ENCODE measurements at regions not wholly inside any gene's neighbourhood (a gene's known extent, or its start where the extent isn't known, plus 50 kb on each side); places are given as distances from the start of the nearest gene placed in this dataset.
A peak's percentile ranks its signal among the peaks of the same experiment; 100 is the strongest.

DNA sequence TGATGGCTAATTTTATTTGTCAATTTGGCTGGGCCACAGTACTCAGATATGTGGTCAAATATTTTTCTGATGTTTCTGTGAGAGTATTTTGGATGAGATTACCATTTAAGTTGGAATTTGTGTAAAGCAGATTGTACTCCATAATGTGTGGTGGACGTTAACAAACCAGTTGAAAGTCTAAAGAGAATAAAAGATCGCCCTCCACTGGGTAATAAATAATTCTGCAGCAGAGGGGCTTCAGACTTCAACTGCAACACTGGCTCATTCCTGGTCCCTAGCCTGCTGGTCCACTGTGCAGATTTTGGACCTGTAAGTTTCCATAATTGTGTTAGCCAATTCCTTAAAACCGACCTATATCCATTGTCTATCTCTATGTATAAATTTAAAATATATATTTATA is 540.3 kb downstream of the PCDH18 start:
- no peak overlapping the region for H3K4me3 ChIP-seq (ENCODE audit: low read length)
- DNase-seq (ENCODE audit: low read depth): no peak
- TF ChIP-seq, protein P1, sequence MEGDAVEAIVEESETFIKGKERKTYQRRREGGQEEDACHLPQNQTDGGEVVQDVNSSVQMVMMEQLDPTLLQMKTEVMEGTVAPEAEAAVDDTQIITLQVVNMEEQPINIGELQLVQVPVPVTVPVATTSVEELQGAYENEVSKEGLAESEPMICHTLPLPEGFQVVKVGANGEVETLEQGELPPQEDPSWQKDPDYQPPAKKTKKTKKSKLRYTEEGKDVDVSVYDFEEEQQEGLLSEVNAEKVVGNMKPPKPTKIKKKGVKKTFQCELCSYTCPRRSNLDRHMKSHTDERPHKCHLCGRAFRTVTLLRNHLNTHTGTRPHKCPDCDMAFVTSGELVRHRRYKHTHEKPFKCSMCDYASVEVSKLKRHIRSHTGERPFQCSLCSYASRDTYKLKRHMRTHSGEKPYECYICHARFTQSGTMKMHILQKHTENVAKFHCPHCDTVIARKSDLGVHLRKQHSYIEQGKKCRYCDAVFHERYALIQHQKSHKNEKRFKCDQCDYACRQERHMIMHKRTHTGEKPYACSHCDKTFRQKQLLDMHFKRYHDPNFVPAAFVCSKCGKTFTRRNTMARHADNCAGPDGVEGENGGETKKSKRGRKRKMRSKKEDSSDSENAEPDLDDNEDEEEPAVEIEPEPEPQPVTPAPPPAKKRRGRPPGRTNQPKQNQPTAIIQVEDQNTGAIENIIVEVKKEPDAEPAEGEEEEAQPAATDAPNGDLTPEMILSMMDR (conservative IDR thresholded peaks at IDR 0.05; ENCODE audit: low read depth, low read length): no peak

GRCh38 chr4:136985683-136986082 is 546.6 kb downstream of the PCDH18 start:
- H3K4me3 ChIP-seq (ENCODE audit: low read length): no peak overlapping the region
- no peak for DNase-seq (ENCODE audit: low read depth)
- TF ChIP-seq, protein P1 (conservative IDR thresholded peaks at IDR 0.05; ENCODE audit: low read depth, low read length): no peak

GRCh38 chr4:136967069-136967468 is 565.2 kb downstream of the PCDH18 start:
- H3K4me3 ChIP-seq (ENCODE audit: low read length): no peak overlapping the region

DNA sequence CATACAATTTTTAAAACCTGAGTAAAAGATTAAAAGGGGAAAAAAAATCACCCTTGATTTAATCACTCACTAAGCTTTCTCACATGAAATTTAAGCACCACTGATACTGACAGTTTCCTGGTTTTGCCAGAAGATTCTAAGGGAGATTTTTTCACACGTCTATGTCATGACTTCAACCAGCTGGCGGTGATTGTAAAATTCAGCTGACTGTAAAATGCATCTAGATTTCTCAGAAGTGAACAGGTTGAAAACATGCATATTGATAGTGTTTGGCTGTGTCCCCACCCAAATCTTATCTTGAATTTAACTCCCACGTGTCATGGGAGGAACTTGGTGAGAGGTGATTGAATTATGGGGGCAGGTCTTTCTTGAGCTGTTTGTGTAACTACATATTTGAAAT is 566.8 kb downstream of the PCDH18 start:
- H3K4me3 ChIP-seq (ENCODE audit: low read length): no peak overlapping the region
- DNase-seq (ENCODE audit: low read depth): no peak
- TF ChIP-seq, protein P1 (conservative IDR thresholded peaks at IDR 0.05; ENCODE audit: low read depth, low read length): no peak

More at GRCh38 chr4:136967069-136967468, 565.2 kb downstream of the PCDH18 start:
- TF ChIP-seq, protein P1 (conservative IDR thresholded peaks at IDR 0.05; ENCODE audit: low read depth, low read length): no peak
- no peak for DNase-seq (ENCODE audit: low read depth)

- DNase-seq (ENCODE audit: low read depth): no peak
- H3K4me3 ChIP-seq (ENCODE audit: low read length): no peak overlapping the region
- TF ChIP-seq, protein P1 (conservative IDR thresholded peaks at IDR 0.05; ENCODE audit: low read depth, low read length): no peak
These were observed 569.4 kb downstream of the PCDH18 start for GRCh38 chr4:136962868-136963267.

GRCh38 chr4:136946307-136946907 is 585.9 kb downstream of the PCDH18 start:
- no peak for DNase-seq (ENCODE audit: low read depth)
- H3K4me3 ChIP-seq (ENCODE audit: low read length): no peak overlapping the region
- TF ChIP-seq, protein P1 (conservative IDR thresholded peaks at IDR 0.05; ENCODE audit: low read depth, low read length): no peak

DNA sequence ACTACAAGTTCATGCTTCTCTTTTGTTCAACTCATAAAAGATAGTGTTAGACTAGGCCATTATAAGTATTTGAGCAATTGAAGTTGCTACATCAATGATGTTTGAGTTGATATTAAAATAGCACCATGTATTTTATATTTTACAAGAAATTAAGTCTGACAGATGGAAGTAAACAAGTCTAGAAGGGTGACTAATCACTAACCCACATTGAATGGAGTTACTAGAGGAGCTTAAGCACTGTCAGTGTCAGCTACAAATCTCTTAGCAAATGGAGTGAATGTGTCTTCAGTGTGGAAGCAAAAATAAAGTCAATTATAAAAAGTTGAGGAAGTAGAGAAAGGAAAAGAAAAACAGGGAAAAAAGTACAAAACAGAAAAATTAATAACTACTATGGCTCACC is 592.5 kb downstream of the PCDH18 start:
- TF ChIP-seq, protein P1 (conservative IDR thresholded peaks at IDR 0.05; ENCODE audit: low read depth, low read length): no peak
- peak; percentile 40 for DNase-seq (ENCODE audit: low read depth)
- H3K4me3 ChIP-seq (ENCODE audit: low read length): no peak overlapping the region
